ENCODE measurements at regions not wholly inside any gene's neighbourhood (a gene's known extent, or its start where the extent isn't known, plus 50 kb on each side); places are given as distances from the start of the nearest gene placed in this dataset.

DNA sequence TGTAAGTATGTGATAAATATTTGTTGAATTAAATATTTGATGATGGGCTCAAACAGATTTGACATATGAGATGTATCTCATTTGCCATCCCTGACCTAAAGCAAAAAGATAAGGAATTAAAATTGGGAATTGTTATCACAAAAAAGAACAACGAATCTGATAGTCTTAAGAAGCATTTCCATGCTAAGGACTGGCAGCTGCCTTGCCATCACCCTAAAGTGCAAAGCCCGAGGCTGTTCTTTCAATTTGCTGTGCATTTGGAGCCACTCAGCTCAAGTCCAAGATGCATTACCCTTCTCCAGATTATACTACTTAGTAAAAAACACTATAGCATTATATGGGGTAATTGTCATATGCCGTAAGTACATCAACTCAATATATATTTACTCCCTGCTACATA is 618.3 kb upstream of the CLINT1 start:
- TF ChIP-seq, protein P1, sequence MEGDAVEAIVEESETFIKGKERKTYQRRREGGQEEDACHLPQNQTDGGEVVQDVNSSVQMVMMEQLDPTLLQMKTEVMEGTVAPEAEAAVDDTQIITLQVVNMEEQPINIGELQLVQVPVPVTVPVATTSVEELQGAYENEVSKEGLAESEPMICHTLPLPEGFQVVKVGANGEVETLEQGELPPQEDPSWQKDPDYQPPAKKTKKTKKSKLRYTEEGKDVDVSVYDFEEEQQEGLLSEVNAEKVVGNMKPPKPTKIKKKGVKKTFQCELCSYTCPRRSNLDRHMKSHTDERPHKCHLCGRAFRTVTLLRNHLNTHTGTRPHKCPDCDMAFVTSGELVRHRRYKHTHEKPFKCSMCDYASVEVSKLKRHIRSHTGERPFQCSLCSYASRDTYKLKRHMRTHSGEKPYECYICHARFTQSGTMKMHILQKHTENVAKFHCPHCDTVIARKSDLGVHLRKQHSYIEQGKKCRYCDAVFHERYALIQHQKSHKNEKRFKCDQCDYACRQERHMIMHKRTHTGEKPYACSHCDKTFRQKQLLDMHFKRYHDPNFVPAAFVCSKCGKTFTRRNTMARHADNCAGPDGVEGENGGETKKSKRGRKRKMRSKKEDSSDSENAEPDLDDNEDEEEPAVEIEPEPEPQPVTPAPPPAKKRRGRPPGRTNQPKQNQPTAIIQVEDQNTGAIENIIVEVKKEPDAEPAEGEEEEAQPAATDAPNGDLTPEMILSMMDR (IDR thresholded peaks at IDR 0.05): no peak
- TF ChIP-seq POLR2A (IDR thresholded peaks at IDR 0.05): no peak
